Osteoblast (primary cell): ENCODE measurements at regions not wholly inside any gene's neighbourhood (a gene's known extent, or its start where the extent isn't known, plus 50 kb on each side); places are given as distances from the start of the nearest gene placed in this dataset.

Source experiments
- DNase-seq: peaks from one replicate; pipeline ENCODE4 v3.0.0; 2011; ENCODE audit warnings: low spot score, mixed read lengths; ENCODE audit not compliant: insufficient read length; ENCODE audit errors: missing footprints
- H2AFZ ChIP-seq: 2 replicates; pipeline ENCODE4 v1.6.0; 2011; ENCODE audit warnings: mild to moderate bottlenecking, low read length
- H3K27ac ChIP-seq: 2 replicates; pipeline ENCODE4 v1.5.1; 2011; ENCODE audit warnings: mild to moderate bottlenecking, low read depth, low read length, moderate library complexity
- H3K27me3 ChIP-seq: 2 replicates; pipeline ENCODE4 v1.6.0; 2012; ENCODE audit warnings: mild to moderate bottlenecking, control low read depth, inconsistent platforms, low read length, moderate library complexity; ENCODE audit not compliant: insufficient read depth
- H3K36me3 ChIP-seq: 2 replicates; pipeline ENCODE4 v1.5.1; 2011; ENCODE audit warnings: mild to moderate bottlenecking, low read length, control low read depth, moderate library complexity; ENCODE audit not compliant: insufficient read depth
- H3K4me1 ChIP-seq: 2 replicates; pipeline ENCODE4 v1.5.1; 2011; ENCODE audit warnings: mild to moderate bottlenecking, low read length, control low read depth, moderate library complexity; ENCODE audit not compliant: insufficient read depth
- H3K4me2 ChIP-seq: 2 replicates; pipeline ENCODE4 v1.6.0; 2011; ENCODE audit warnings: mild to moderate bottlenecking, low read length; ENCODE audit not compliant: insufficient read depth
- H3K4me3 ChIP-seq: fragments of 200-600 bp; sonication (generic); 3 replicates; pipeline ENCODE4 v1.5.1; 2012; ENCODE audit warnings: mild to moderate bottlenecking, low read length, inconsistent platforms; ENCODE audit not compliant: insufficient read depth
- H3K79me2 ChIP-seq: 2 replicates; pipeline ENCODE4 v1.6.0; 2012; ENCODE audit warnings: mild to moderate bottlenecking, low read length, control low read depth, inconsistent platforms; ENCODE audit not compliant: insufficient read depth
- H3K9me3 ChIP-seq: 2 replicates; pipeline ENCODE4 v1.5.1; 2011; ENCODE audit warnings: low read depth, low read length, control low read depth
- H4K20me1 ChIP-seq: 2 replicates; pipeline ENCODE4 v1.6.0; 2012; ENCODE audit warnings: mild to moderate bottlenecking, low read length, control low read depth; ENCODE audit not compliant: insufficient read depth
- TF ChIP-seq, protein P1 (sequence below): IDR thresholded peaks from 2 replicates; pipeline ENCODE4 v1.5.1; 2011; ENCODE audit warnings: mild to moderate bottlenecking, low read depth, low read length, moderate library complexity; ENCODE audit errors: extremely low read depth

DNA sequence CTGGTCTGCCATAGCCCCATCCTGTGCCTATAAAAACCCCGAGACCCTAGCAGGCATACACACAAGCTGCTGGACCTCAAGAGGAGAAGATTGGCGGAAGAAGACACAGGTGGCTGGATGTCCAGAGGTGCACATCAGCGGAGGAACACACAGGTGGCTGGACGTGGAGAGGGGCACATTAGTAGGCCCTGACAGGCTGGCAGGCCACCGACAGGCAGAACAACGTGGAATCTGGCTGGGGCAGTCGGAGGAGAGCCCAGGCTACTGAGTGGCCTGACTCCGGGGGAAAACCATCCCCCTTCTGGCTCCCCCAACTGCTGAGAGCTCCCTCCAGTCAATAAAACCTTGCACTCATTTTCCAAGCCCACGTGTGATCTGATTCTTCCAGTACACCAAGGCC is 512.5 kb upstream of the AMOT start:
- H3K4me2 ChIP-seq, result no peak overlapping the region
- no peaks in the 10 kb centered on the region for H3K4me1 ChIP-seq
- no peaks in the 10 kb centered on the region for H3K79me2 ChIP-seq

DNA sequence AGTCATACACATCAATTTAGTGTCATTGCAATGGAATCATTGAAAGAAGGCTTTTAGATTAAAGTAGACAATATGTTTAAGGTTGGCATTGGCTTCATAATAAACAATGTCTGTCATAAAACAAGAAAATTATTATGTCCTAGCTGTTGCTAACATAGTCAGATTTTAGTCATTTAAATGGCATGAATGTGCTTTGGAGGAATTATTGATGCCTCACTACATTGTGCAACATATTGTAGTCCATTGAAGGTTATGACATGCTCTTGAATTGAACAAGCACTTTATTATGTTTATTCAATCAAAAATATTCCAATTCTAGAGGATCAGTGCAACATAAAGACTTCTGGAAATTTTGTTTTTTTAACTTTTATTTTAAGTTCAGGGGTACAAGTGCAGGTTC is 489.8 kb upstream of the AMOT start:
- no peak overlapping the region for H3K4me3 ChIP-seq
- H3K4me2 ChIP-seq, result no peak overlapping the region
- TF ChIP-seq, protein P1, sequence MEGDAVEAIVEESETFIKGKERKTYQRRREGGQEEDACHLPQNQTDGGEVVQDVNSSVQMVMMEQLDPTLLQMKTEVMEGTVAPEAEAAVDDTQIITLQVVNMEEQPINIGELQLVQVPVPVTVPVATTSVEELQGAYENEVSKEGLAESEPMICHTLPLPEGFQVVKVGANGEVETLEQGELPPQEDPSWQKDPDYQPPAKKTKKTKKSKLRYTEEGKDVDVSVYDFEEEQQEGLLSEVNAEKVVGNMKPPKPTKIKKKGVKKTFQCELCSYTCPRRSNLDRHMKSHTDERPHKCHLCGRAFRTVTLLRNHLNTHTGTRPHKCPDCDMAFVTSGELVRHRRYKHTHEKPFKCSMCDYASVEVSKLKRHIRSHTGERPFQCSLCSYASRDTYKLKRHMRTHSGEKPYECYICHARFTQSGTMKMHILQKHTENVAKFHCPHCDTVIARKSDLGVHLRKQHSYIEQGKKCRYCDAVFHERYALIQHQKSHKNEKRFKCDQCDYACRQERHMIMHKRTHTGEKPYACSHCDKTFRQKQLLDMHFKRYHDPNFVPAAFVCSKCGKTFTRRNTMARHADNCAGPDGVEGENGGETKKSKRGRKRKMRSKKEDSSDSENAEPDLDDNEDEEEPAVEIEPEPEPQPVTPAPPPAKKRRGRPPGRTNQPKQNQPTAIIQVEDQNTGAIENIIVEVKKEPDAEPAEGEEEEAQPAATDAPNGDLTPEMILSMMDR, result no peak
- no peak overlapping the region for H3K27ac ChIP-seq
- H3K9me3 ChIP-seq, result no peaks in the 10 kb centered on the region
- H4K20me1 ChIP-seq, result no peaks in the 10 kb centered on the region
- H3K4me1 ChIP-seq, result no peaks in the 10 kb centered on the region
- no peaks in the 10 kb centered on the region for H3K27me3 ChIP-seq
- DNase-seq, result no peak
- H3K36me3 ChIP-seq, result no peaks in the 10 kb centered on the region
- H3K79me2 ChIP-seq, result no peaks in the 10 kb centered on the region
- no peak overlapping the region for H2AFZ ChIP-seq

More for the DNA sequence above, 512.5 kb upstream of the AMOT start:
- Histone ChIP-seq H3K9me3 (no peaks in the 10 kb centered on the region), H4K20me1 (no peaks in the 10 kb centered on the region), H3K27me3 (peaks cover 5% of the 10 kb centered on the region), H3K4me3 (no peak overlapping the region), H2AFZ (no peak overlapping the region), H3K36me3 (no peaks in the 10 kb centered on the region), H3K27ac (no peak overlapping the region)
- DNase-seq, result no peak
- TF ChIP-seq, protein P1, result no peak

DNA sequence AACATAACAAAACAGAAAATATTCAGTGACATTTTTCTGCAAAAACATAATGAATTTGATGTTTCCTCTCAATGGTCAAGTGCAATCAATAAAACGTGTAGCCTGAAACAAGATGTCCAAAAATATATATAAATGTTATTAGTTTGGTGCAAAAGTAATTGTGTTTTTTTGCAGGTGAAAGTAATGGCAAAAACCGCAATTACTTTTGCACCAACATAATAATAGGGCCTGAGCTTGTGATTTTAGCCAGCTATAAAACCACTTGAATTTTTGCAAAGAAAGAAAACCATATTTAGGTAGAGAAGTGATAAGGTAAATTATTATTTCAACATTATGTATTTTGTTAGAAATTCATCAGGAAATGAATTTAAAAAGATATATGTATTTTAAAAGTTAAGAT is 475.3 kb upstream of the AMOT start:
- Histone ChIP-seq H3K4me3 (no peak overlapping the region), H3K36me3 (no peaks in the 10 kb centered on the region), H2AFZ (no peak overlapping the region), H3K4me1 (no peaks in the 10 kb centered on the region), H4K20me1 (no peaks in the 10 kb centered on the region), H3K27me3 (no peaks in the 10 kb centered on the region), H3K4me2 (no peak overlapping the region), H3K9me3 (no peaks in the 10 kb centered on the region), H3K79me2 (no peaks in the 10 kb centered on the region), H3K27ac (no peak overlapping the region)
- TF ChIP-seq, protein P1, result no peak
- no peak for DNase-seq

DNA sequence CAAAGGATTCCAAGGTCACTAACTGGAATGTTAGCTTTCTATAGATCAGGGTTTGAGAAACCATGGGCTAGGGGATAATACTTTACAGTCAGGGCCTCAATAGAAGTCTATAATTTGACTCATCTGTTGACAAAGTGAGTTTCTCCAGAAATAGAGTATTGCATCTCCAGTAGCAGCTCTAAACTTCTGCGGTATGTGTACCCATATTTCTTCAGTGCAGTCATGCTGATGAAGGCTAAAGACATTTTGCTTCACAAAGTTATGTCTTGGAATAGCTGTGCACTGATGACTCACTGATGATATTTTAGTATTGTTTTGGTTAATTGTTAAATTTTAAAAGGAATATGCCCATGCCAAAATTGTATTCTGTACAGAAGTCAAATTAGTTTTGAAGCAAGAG is 464.9 kb upstream of the AMOT start:
- Histone ChIP-seq H3K27me3 (no peaks in the 10 kb centered on the region), H3K4me2 (no peak overlapping the region), H3K79me2 (no peaks in the 10 kb centered on the region), H4K20me1 (no peaks in the 10 kb centered on the region), H3K27ac (no peak overlapping the region), H3K9me3 (no peaks in the 10 kb centered on the region), H3K4me3 (no peak overlapping the region), H3K4me1 (no peaks in the 10 kb centered on the region), H2AFZ (no peak overlapping the region), H3K36me3 (no peaks in the 10 kb centered on the region)
- TF ChIP-seq, protein P1, result no peak
- no peak for DNase-seq
